GM12873 (cell line): ENCODE measurements at regions not wholly inside any gene's neighbourhood (a gene's known extent, or its start where the extent isn't known, plus 50 kb on each side); places are given as distances from the start of the nearest gene placed in this dataset.

Source experiments
- TF ChIP-seq, protein P1 (sequence below): IDR thresholded peaks from 2 replicates; pipeline ENCODE4 v1.5.1; 2012; ENCODE audit warnings: low read depth, mild to moderate bottlenecking, moderate library complexity, low read length, control low read depth; ENCODE audit not compliant: insufficient read depth; ENCODE audit errors: missing control alignments

DNA sequence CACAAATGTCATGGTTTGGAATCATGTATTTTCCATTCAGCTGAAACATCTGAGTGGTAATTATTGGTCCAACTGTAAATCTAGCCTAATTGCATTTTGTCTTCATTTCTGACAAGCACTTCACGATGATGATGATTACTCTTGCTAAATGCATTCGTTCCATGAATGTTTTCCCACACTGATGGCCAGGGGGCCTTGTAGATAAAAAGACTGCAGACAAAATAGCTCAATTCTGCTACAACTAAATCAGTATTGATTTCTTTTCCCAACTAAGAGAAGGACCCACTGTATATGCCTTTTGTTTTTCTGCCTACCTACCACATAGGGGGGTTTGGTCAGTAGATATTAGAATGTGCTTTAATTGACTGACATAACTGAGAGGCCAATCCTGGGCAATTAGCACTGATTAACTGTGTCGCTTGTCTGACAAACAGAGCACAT, 1351.3 kb upstream of the NUDT12 start:
- TF ChIP-seq, protein P1, sequence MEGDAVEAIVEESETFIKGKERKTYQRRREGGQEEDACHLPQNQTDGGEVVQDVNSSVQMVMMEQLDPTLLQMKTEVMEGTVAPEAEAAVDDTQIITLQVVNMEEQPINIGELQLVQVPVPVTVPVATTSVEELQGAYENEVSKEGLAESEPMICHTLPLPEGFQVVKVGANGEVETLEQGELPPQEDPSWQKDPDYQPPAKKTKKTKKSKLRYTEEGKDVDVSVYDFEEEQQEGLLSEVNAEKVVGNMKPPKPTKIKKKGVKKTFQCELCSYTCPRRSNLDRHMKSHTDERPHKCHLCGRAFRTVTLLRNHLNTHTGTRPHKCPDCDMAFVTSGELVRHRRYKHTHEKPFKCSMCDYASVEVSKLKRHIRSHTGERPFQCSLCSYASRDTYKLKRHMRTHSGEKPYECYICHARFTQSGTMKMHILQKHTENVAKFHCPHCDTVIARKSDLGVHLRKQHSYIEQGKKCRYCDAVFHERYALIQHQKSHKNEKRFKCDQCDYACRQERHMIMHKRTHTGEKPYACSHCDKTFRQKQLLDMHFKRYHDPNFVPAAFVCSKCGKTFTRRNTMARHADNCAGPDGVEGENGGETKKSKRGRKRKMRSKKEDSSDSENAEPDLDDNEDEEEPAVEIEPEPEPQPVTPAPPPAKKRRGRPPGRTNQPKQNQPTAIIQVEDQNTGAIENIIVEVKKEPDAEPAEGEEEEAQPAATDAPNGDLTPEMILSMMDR: no peak

DNA sequence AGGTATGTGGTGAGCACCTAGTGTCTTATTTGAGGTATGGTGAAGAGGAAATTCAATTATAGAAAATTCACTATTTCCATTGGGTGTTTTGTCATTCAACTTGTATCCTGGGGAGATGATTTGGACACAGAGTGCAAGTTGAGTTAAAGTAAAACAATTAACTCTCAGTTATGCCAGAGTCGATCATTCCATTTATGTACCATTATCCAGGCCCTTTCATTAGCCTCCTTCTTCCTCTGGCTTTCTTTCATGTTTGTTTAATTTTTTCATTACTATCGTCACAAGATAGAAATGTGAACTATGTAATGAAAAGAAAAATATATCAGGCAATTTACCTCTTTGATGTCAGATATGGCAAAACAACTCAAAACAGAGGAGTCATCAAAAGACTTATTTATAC, 1347.2 kb upstream of the NUDT12 start:
- TF ChIP-seq, protein P1: no peak

DNA sequence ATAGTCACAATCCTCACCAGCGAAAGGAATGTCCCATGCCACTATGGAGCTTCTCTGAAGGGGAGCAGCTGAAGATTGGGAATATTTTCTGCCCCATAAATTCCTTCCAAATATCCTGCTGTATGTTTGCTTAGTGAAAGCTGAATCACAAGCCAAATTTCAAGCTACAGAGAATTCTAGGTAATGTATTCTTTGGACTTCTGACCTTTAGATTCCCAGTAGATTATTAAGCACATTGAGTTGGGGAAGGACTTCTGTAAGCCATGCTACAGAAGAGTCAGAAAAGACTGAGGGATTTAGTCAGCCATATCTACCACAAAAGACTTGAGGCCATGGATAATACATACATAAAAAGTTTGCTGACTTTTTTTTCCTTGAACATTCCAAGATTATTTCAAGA, 1342.0 kb upstream of the NUDT12 start:
- TF ChIP-seq, protein P1: no peak

DNA sequence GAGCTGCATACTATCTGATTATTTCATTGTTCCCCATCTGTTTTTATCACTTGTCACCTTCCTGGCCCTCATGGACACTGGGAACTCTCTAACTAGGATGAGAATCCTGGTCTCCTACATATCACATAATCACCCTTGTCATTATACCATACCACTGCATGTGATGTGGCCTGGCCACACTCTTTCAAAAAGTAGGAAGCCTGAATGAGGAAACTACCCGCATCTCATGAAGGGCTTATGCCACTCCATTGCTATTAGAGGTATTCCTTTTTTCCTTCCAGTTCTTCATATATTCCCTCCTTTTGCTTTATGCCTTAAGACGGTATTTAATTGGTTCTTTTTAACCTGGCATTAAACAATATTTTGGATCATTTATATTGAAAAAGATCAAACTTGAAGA, 1341.4 kb upstream of the NUDT12 start:
- TF ChIP-seq, protein P1: no peak

DNA sequence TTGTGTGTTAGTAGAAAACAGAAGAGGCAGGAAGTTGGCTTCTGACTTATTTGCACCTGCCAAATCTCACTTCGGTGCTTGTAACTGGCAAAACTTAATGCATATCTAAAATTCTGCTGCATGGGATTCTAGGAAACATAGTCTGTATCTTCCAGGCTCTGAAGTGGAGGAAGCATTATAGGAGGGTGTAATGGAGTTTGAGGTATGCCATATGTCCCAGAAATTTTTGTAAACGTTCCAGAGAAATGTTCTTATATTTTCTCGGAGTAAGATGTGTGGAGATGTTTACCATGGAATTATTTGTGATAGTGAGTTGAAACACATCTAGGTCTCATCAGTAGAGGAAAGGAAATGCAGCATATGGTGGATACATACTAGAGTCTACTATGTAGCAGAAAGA, 1329.0 kb upstream of the NUDT12 start:
- TF ChIP-seq, protein P1: no peak

DNA sequence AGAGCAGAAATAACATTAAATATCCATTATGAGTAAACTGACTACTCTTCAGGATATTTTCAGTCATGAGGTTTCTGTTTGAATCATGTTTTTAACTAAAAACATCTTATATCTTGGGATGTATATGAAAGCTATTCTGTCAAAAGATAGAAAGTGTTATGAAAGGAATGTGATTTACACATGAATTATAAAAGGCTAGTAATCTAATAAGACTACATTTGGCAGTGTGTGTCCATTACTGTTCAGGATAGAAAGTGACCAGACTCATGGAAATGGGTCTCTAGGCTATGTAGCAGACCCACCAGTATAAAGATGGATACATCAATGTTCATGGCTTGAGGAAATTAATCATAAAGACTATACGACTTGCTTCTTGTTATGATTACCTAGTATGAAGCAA, 1328.2 kb upstream of the NUDT12 start:
- TF ChIP-seq, protein P1: no peak

DNA sequence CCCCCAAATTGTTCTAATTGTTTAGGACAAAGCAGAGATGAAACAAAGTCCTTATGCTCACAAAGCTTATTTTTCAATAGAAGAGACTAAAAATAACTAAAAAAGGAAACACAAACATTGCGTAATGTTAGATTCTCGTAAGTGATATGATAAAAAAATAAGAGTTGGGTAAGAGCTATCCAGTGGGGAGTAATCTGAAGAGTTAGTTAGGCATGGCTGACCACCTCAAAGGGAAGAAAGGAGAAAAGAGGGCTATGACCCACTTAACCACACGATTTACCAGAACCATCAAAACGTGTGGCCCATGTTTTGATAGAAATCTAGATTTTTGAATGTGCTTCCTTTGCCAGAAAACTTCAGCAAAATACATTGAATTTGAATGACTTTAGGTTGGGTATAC, 1296.8 kb upstream of the NUDT12 start:
- TF ChIP-seq, protein P1: no peak

DNA sequence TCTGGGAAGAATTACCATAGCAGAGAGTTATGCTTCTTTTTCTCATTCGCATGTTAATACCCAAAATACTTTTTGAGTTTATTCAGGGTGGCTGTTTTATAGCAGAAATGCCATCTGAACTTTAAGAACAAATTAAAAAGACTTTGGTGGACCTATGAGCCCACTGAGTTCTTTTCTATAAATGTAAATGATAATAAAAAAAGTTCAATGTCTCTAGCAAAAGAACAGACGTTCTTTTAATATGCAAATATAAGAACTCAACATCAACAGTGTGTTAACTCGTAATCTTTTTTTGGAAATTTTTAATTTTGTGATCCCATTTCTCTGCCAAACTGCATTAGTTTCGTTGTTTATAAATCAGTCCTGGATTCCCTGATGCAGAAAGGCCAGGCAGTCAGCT, 1283.0 kb upstream of the NUDT12 start:
- TF ChIP-seq, protein P1: no peak
